Spleen (tissue), 7 donors: ENCODE measurements at regions not wholly inside any gene's neighbourhood (a gene's known extent, or its start where the extent isn't known, plus 50 kb on each side); places are given as distances from the start of the nearest gene placed in this dataset.

Source experiments
- POLR2A ChIP-seq, 3 donors: fragments of 450-650 bp; IDR thresholded peaks; one replicate each; pipeline ENCODE4 v1.5.1; 2017; ENCODE audit warnings: antibody characterized with exemption in 3 of 3, mild to moderate bottlenecking in 1 of 3
- POLR2AphosphoS5 ChIP-seq, 3 donors: sonication (generic); formaldehyde crosslinking; IDR thresholded peaks; one replicate each; pipeline ENCODE4 v1.5.1; 2017; ENCODE audit warnings: antibody characterized with exemption in 3 of 3
- TF ChIP-seq, protein P1 (sequence below), 11 experiments: fragments of 200-600 bp in 7 of 11; fragments of 450-650 bp in 4 of 11; sonication (generic) in 4 of 11; IDR thresholded peaks in 8 of 11; conservative IDR thresholded peaks in 3 of 11; 1 replicate in 7 of 11; 2 replicates in 4 of 11; pipeline versions ENCODE4 v1.4.0 to v1.8.0; 2016 to 2021; ENCODE audit warnings: antibody characterized with exemption in 11 of 11, inconsistent platforms in 4 of 11, mild to moderate bottlenecking in 1 of 11
- donor health status: DM: no; HTN: no; CAD: no; lungs with moderate emphysema.
- donor health status: DM: no; HTN: no; CAD: no.
- donor health status: DM: no; HTN: no; CAD: no.

DNA sequence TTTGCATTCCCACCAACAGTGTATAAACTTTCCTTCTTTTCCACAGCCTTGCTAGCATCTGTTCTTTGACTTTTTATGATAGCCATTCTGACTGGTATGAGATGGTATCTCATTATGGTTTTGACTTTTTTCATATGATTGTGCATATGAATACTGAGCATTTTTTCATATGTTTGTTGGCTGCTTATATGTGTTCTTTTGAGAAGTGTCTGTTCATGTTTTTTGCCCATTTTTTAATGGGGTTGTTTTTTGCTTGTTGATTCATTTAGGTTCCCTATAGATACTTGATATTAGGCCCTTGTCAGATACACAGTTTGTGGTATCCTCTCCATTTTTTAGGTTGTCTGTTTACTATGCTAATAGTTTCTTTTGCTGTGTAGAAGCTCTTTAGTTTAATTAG, 185.8 kb upstream of the SPAG17 start:
- TF ChIP-seq, protein P1, sequence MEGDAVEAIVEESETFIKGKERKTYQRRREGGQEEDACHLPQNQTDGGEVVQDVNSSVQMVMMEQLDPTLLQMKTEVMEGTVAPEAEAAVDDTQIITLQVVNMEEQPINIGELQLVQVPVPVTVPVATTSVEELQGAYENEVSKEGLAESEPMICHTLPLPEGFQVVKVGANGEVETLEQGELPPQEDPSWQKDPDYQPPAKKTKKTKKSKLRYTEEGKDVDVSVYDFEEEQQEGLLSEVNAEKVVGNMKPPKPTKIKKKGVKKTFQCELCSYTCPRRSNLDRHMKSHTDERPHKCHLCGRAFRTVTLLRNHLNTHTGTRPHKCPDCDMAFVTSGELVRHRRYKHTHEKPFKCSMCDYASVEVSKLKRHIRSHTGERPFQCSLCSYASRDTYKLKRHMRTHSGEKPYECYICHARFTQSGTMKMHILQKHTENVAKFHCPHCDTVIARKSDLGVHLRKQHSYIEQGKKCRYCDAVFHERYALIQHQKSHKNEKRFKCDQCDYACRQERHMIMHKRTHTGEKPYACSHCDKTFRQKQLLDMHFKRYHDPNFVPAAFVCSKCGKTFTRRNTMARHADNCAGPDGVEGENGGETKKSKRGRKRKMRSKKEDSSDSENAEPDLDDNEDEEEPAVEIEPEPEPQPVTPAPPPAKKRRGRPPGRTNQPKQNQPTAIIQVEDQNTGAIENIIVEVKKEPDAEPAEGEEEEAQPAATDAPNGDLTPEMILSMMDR (IDR thresholded peaks at IDR 0.05 in 8 of 11, conservative IDR thresholded peaks at IDR 0.05 in 3 of 11), result no peak
- TF ChIP-seq POLR2AphosphoS5 (IDR thresholded peaks at IDR 0.05) (no peak), POLR2A (IDR thresholded peaks at IDR 0.05) (no peak)
